OCI-LY7 (cell line): ENCODE measurements at regions not wholly inside any gene's neighbourhood (a gene's known extent, or its start where the extent isn't known, plus 50 kb on each side); places are given as distances from the start of the nearest gene placed in this dataset.

Experiments
- BruUV-seq: library from RNA; stranded (reverse); fragments of 400-500 nt; replicated peaks from 2 replicates; lab custom pipeline; 2021; lab: Mats Ljungman, UMichigan
- CTCF ChIA-PET: fragments of 300-600 bp; sonication (Branson Sonifier 250); formaldehyde crosslinking; loops from one replicate; lab custom pipeline; 2022; ENCODE audit warnings: antibody characterized with exemption; ENCODE audit not compliant: unreplicated experiment; lab: Charles Lee
- POLR2A ChIA-PET: fragments of 300-600 bp; sonication (Branson Sonifier 250); formaldehyde crosslinking; loops from one replicate; lab custom pipeline; 2022; ENCODE audit warnings: antibody characterized with exemption; lab: Charles Lee
- DNase-seq: peaks from one replicate; pipeline ENCODE4 v3.0.0-alpha.2; 2015; ENCODE audit warnings: low spot score
- H2AFZ ChIP-seq: fragments of 200-600 bp; sonication (generic), shearing (Covaris generic); 2 replicates; pipeline ENCODE4 v1.6.1; 2014; ENCODE audit warnings: mild to moderate bottlenecking, antibody characterized with exemption, low read length, moderate library complexity
- H3K27ac ChIP-seq: fragments of 200-600 bp; sonication (generic); 2 replicates; pipeline ENCODE4 v1.5.1; 2014; ENCODE audit warnings: mixed run types, low read depth, mild to moderate bottlenecking, moderate library complexity, low read length, inconsistent platforms; ENCODE audit not compliant: poor library complexity, severe bottlenecking
- H3K36me3 ChIP-seq: fragments of 200-600 bp; sonication (generic); 2 replicates; pipeline ENCODE4 v1.6.1; 2014; ENCODE audit warnings: mild to moderate bottlenecking, antibody characterized with exemption, low read length, moderate library complexity, mixed read lengths; ENCODE audit not compliant: insufficient read depth
- H3K4me1 ChIP-seq: fragments of 200-600 bp; sonication (generic); 2 replicates; pipeline ENCODE4 v1.5.1; 2014; ENCODE audit warnings: mild to moderate bottlenecking, low read length; ENCODE audit not compliant: insufficient read depth, poor library complexity, severe bottlenecking
- H3K4me2 ChIP-seq: fragments of 200-600 bp; sonication (generic); 2 replicates; pipeline ENCODE4 v1.6.1; 2014; ENCODE audit warnings: mild to moderate bottlenecking, low read length
- H3K4me3 ChIP-seq: fragments of 200-600 bp; sonication (generic); 2 replicates; pipeline ENCODE4 v1.5.1; 2014; ENCODE audit warnings: mild to moderate bottlenecking, low read depth, low read length; ENCODE audit not compliant: poor library complexity, severe bottlenecking
- H3K79me2 ChIP-seq: fragments of 200-600 bp; sonication (generic); 2 replicates; pipeline ENCODE4 v1.6.1; 2016; ENCODE audit warnings: low read depth, mild to moderate bottlenecking, low read length, moderate library complexity, mixed read lengths; ENCODE audit not compliant: insufficient read depth
- H3K9me2 ChIP-seq: fragments of 200-600 bp; sonication (generic); 2 replicates; pipeline ENCODE4 v1.6.1; 2016; ENCODE audit warnings: mild to moderate bottlenecking, low read length, mixed read lengths; ENCODE audit not compliant: insufficient read depth
- H3K9me3 ChIP-seq: fragments of 200-600 bp; sonication (generic); 2 replicates; pipeline ENCODE4 v1.6.1; 2014; ENCODE audit warnings: mild to moderate bottlenecking, mixed run types, low read length, mixed read lengths
- H4K20me1 ChIP-seq: fragments of 200-600 bp; sonication (generic); 2 replicates; pipeline ENCODE4 v1.6.1; 2014; ENCODE audit warnings: mild to moderate bottlenecking, antibody characterized with exemption, low read length, moderate library complexity, mixed read lengths; ENCODE audit not compliant: insufficient read depth
- EZH2phosphoT487 ChIP-seq: fragments of 200-600 bp; sonication (generic); IDR thresholded peaks from 2 replicates; pipeline ENCODE4 v1.6.1; 2018; ENCODE audit warnings: low read depth, borderline replicate concordance, mild to moderate bottlenecking, mixed run types, antibody characterized with exemption, low read length, moderate library complexity, mixed read lengths
- intact Hi-C: fragments of 100-400 bp; cut with micrococcal nuclease; formaldehyde crosslinking; loops from one replicate; pipeline ENCODE4 v1.10.0; 2022; ENCODE audit not compliant: unreplicated experiment
- TF ChIP-seq, protein P1 (sequence below): fragments of 200-600 bp; sonication (generic); conservative IDR thresholded peaks from 2 replicates; pipeline ENCODE4 v1.5.1; 2014; ENCODE audit warnings: mild to moderate bottlenecking, antibody characterized with exemption, low read length, moderate library complexity, mixed read lengths

DNA sequence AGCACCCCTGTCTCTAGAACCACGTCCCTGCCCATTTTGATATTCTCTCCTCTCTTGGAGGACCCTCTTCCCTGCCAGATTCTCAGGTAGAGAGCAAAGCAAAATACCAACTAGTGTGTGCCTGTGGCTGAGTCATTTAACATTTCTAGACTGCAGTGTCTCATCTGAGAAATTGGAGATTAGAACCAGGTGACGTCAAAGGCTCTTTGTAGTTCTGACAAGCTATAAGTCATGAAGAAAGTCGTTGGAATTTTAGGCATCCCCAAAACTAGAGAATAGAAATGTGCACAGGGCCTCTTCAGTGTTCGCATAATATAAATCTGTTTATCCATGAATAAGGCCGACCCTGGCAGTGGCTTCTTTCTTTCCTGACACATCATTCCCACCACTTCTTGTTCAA, 74.4 kb upstream of the TANC1 start:
- no TSS peak for BruUV-seq
- Histone ChIP-seq H3K36me3 (no peaks in the 10 kb centered on the region), H4K20me1 (no peaks in the 10 kb centered on the region), H3K4me2 (no peak overlapping the region), H3K9me2 (no peaks in the 10 kb centered on the region), H3K27ac (no peak overlapping the region), H3K79me2 (no peaks in the 10 kb centered on the region), H3K4me3 (no peak overlapping the region), H3K4me1 (no peaks in the 10 kb centered on the region), H2AFZ (no peak overlapping the region), H3K9me3 (no peaks in the 10 kb centered on the region)
- CTCF ChIA-PET: no interaction called here
- DNase-seq: no peak
- POLR2A ChIA-PET: interaction anchor here (0.6 kb wide), 1 partner anchor 428 kb away, joined by 3 read pairs; no protein-coding TSS in a partner anchor
- intact Hi-C loops: no loop called here
- TF ChIP-seq, protein P1, sequence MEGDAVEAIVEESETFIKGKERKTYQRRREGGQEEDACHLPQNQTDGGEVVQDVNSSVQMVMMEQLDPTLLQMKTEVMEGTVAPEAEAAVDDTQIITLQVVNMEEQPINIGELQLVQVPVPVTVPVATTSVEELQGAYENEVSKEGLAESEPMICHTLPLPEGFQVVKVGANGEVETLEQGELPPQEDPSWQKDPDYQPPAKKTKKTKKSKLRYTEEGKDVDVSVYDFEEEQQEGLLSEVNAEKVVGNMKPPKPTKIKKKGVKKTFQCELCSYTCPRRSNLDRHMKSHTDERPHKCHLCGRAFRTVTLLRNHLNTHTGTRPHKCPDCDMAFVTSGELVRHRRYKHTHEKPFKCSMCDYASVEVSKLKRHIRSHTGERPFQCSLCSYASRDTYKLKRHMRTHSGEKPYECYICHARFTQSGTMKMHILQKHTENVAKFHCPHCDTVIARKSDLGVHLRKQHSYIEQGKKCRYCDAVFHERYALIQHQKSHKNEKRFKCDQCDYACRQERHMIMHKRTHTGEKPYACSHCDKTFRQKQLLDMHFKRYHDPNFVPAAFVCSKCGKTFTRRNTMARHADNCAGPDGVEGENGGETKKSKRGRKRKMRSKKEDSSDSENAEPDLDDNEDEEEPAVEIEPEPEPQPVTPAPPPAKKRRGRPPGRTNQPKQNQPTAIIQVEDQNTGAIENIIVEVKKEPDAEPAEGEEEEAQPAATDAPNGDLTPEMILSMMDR: no peak
- TF ChIP-seq EZH2phosphoT487: no peak

DNA sequence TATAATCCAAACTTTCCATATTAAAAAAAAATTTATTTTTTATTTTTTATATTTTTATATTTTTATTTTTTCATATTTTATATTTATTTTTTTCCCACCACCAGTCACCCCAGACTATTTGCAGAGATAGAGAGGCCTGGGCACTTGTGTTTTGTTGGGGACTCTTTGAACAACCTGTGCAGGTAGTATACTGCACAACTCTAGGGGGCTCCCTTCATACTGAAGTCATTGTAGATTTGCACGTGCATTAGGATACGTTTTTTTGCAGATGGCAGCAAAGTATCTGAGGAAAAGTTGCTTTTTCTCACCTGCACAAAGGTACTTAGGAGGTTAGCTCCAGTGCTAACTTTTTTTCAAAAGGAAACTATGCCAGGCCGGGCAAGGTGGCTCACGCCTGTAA, 73.9 kb upstream of the TANC1 start:
- POLR2A ChIA-PET: no interaction called here
- CTCF ChIA-PET: no interaction called here
- no peak overlapping the region for H3K4me2 ChIP-seq
- no peaks in the 10 kb centered on the region for H3K9me3 ChIP-seq
- no peak overlapping the region for H2AFZ ChIP-seq
- H4K20me1 ChIP-seq: no peaks in the 10 kb centered on the region
- no TSS peak for BruUV-seq
- H3K4me3 ChIP-seq: no peak overlapping the region
- intact Hi-C loops: no loop called here
- DNase-seq: no peak
- H3K9me2 ChIP-seq: no peaks in the 10 kb centered on the region
- H3K79me2 ChIP-seq: no peaks in the 10 kb centered on the region
- no peaks in the 10 kb centered on the region for H3K36me3 ChIP-seq
- H3K4me1 ChIP-seq: no peaks in the 10 kb centered on the region
- TF ChIP-seq, protein P1: 0 out of 2 replicates have a peak, but pooled peaks have one; percentile 10
- TF ChIP-seq EZH2phosphoT487: no peak
- H3K27ac ChIP-seq: no peak overlapping the region

DNA sequence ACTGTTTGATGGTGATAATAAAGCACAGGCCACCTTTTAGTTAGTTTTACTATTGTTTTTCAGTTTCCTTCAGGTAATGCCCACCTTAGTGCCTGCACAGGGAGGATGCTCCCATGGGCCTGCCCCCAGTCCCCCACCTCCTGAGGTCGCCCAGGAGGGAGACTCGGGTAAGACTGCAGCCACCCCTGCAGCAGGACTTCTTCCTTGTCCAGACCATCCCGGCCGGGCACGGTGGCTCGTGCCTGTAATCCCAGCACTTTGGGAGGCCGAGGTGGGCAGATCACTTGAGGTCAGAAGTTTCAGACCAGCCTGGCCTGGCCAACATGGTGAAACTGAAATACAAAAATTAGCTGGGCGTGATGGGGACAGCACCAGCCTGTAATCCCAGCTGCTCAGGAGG, 68.1 kb upstream of the TANC1 start:
- H3K4me1 ChIP-seq: no peaks in the 10 kb centered on the region
- no peak overlapping the region for H3K27ac ChIP-seq
- no peak for TF ChIP-seq EZH2phosphoT487
- TF ChIP-seq, protein P1: no peak
- H3K4me3 ChIP-seq: no peak overlapping the region
- H3K9me3 ChIP-seq: no peaks in the 10 kb centered on the region
- no peaks in the 10 kb centered on the region for H3K79me2 ChIP-seq
- ChIA-PET CTCF (no interaction called here), POLR2A (interaction anchor here (0.7 kb wide), 1 partner anchor 220 kb away, joined by 4 read pairs; no protein-coding TSS in a partner anchor)
- H3K4me2 ChIP-seq: no peak overlapping the region
- no TSS peak for BruUV-seq
- H4K20me1 ChIP-seq: no peaks in the 10 kb centered on the region
- no peaks in the 10 kb centered on the region for H3K36me3 ChIP-seq
- H2AFZ ChIP-seq: no peak overlapping the region
- DNase-seq: no peak
- no peaks in the 10 kb centered on the region for H3K9me2 ChIP-seq
- intact Hi-C loops: no loop called here
